ENCODE measurements at regions not wholly inside any gene's neighbourhood (a gene's known extent, or its start where the extent isn't known, plus 50 kb on each side); places are given as distances from the start of the nearest gene placed in this dataset.

DNA sequence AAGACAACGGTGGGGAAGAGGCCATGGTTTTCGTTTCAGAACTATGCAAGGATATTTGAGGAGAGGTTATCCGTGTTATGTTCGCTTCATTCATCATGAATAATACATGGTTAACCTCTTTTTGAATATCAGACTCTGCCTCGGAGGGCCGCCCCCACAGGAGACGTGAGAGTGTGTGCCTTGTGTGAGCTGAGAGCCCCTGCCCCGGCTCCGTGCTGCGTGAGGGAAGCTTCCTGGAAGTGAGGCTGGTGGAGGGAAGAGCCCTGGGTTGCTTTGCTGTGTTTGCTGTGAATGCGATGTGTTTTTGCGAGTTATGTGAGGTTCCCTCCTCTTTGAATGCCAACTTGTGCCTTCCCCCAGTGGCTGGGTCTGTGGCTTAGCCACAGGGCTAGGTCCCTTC lies 146.0 kb upstream of the RTL1 start:
- H3K27me3 ChIP-seq (ENCODE audit: insufficient read depth, low read length): no peaks in the 10 kb centered on the region
- TF ChIP-seq RAD21 (IDR thresholded peaks at IDR 0.05; ENCODE audit: low read depth) (no peak), FOSL1 (IDR thresholded peaks at IDR 0.05; ENCODE audit: low read depth) (no peak), JUND (IDR thresholded peaks at IDR 0.05) (no peak), SIN3A (IDR thresholded peaks at IDR 0.05; ENCODE audit: low read depth) (no peak), EGR1 (IDR thresholded peaks at IDR 0.05; ENCODE audit: low read depth) (no peak), SP1 (IDR thresholded peaks at IDR 0.05; ENCODE audit: low read depth) (no peak), EZH2 (IDR thresholded peaks at IDR 0.05) (no peak), ZFX (IDR thresholded peaks at IDR 0.05) (no peak), CEBPB (IDR thresholded peaks at IDR 0.05; ENCODE audit: low read depth) (no peak)
- TF ChIP-seq, protein P1, sequence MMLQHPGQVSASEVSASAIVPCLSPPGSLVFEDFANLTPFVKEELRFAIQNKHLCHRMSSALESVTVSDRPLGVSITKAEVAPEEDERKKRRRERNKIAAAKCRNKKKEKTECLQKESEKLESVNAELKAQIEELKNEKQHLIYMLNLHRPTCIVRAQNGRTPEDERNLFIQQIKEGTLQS (IDR thresholded peaks at IDR 0.05): no peak
- TF ChIP-seq, protein P2, sequence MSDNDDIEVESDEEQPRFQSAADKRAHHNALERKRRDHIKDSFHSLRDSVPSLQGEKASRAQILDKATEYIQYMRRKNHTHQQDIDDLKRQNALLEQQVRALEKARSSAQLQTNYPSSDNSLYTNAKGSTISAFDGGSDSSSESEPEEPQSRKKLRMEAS (IDR thresholded peaks at IDR 0.05): no peak
- TF ChIP-seq, protein P3, sequence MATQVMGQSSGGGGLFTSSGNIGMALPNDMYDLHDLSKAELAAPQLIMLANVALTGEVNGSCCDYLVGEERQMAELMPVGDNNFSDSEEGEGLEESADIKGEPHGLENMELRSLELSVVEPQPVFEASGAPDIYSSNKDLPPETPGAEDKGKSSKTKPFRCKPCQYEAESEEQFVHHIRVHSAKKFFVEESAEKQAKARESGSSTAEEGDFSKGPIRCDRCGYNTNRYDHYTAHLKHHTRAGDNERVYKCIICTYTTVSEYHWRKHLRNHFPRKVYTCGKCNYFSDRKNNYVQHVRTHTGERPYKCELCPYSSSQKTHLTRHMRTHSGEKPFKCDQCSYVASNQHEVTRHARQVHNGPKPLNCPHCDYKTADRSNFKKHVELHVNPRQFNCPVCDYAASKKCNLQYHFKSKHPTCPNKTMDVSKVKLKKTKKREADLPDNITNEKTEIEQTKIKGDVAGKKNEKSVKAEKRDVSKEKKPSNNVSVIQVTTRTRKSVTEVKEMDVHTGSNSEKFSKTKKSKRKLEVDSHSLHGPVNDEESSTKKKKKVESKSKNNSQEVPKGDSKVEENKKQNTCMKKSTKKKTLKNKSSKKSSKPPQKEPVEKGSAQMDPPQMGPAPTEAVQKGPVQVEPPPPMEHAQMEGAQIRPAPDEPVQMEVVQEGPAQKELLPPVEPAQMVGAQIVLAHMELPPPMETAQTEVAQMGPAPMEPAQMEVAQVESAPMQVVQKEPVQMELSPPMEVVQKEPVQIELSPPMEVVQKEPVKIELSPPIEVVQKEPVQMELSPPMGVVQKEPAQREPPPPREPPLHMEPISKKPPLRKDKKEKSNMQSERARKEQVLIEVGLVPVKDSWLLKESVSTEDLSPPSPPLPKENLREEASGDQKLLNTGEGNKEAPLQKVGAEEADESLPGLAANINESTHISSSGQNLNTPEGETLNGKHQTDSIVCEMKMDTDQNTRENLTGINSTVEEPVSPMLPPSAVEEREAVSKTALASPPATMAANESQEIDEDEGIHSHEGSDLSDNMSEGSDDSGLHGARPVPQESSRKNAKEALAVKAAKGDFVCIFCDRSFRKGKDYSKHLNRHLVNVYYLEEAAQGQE (IDR thresholded peaks at IDR 0.05; ENCODE audit: low read depth): no peak
- RAD21 ChIA-PET (ENCODE audit: low non-redundant PET in 1 of 2, low total read pairs in 2 of 2, uncharacterized antibody in 2 of 2, unreplicated experiment in 2 of 2): no interaction called here
- H3K9ac ChIP-seq (ENCODE audit: low read length): no peak overlapping the region
- no peak for ATAC-seq
- no peak overlapping the region for H3K27ac ChIP-seq (ENCODE audit: low read depth, low read length)
- H3K4me2 ChIP-seq (ENCODE audit: low read length): no peak overlapping the region
- DNase-seq (ENCODE audit: low read depth, low spot score): no peak
- no peak overlapping the region for H3K4me3 ChIP-seq (replicated peaks in 1 of 2; ENCODE audit: low read depth in 1 of 2, low read length in 2 of 2)
- CTCF ChIA-PET: no interaction called here
- no peaks in the 10 kb centered on the region for H3K79me2 ChIP-seq (ENCODE audit: insufficient read depth, low read length)
- H4K20me1 ChIP-seq (ENCODE audit: insufficient read depth): no peaks in the 10 kb centered on the region
- POLR2A ChIA-PET: no interaction called here
- no peaks in the 10 kb centered on the region for H3K9me3 ChIP-seq (ENCODE audit: control insufficient read depth in 1 of 2, insufficient read depth in 1 of 2, low read depth in 1 of 2, low read length in 2 of 2)
- no peaks in the 10 kb centered on the region for H3K9me2 ChIP-seq (ENCODE audit: insufficient read depth)
- intact Hi-C loops (cut with micrococcal nuclease): no loop called here
- BruUV-seq (replicated peaks): no TSS peak
- H2AFZ ChIP-seq (ENCODE audit: low read depth, low read length, poor library complexity, severe bottlenecking): no peak overlapping the region
- H3K4me1 ChIP-seq (ENCODE audit: control insufficient read depth in 1 of 2, insufficient read depth in 2 of 2, low read length in 2 of 2): no peaks in the 10 kb centered on the region
- H3K36me3 ChIP-seq (ENCODE audit: control insufficient read depth in 1 of 2, insufficient read depth in 2 of 2, low read length in 2 of 2): no peaks in the 10 kb centered on the region
